Stomach (tissue), 4 donors: ENCODE measurements at regions not wholly inside any gene's neighbourhood (a gene's known extent, or its start where the extent isn't known, plus 50 kb on each side); places are given as distances from the start of the nearest gene placed in this dataset.

Experiments
- POLR2A ChIP-seq, 4 donors: fragments of 450-650 bp; IDR thresholded peaks; one replicate each; pipeline ENCODE4 v1.6.1; 2016; ENCODE audit warnings: antibody characterized with exemption in 4 of 4, control low read depth in 2 of 4, mild to moderate bottlenecking in 1 of 4, moderate library complexity in 1 of 4
- POLR2AphosphoS5 ChIP-seq, 3 donors: sonication (generic); formaldehyde crosslinking; IDR thresholded peaks; one replicate each; pipeline ENCODE4 v1.6.1; 2016; ENCODE audit warnings: antibody characterized with exemption in 3 of 3
- TF ChIP-seq, protein P1 (sequence below), 7 experiments: fragments of 450-650 bp in 4 of 7; fragments of 200-600 bp in 3 of 7; sonication (generic) in 3 of 7; IDR thresholded peaks; one replicate each; pipeline ENCODE4 v1.5.1; 2016 to 2019; ENCODE audit warnings: antibody characterized with exemption in 7 of 7, control low read depth in 2 of 7, mild to moderate bottlenecking in 1 of 7

DNA sequence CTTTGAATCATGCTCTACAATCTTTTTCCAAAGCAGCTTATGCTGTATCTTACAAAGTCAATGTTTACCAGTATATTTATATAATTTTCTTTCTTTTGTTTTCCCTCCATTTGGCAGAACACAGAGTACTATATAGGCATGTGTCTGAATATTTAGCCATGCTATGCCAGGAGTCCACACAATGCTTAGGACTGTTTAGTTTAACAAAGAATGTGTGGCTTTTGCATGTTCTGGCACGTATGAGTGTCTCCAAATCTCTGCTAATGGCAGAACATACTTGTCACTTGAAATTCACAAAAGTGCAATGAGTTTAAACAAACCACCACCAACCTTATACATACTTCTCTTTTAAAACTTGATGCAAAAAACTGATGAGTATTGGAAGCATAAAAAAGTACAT lies 268.0 kb downstream of the NR4A2 start:
- TF ChIP-seq, protein P1, sequence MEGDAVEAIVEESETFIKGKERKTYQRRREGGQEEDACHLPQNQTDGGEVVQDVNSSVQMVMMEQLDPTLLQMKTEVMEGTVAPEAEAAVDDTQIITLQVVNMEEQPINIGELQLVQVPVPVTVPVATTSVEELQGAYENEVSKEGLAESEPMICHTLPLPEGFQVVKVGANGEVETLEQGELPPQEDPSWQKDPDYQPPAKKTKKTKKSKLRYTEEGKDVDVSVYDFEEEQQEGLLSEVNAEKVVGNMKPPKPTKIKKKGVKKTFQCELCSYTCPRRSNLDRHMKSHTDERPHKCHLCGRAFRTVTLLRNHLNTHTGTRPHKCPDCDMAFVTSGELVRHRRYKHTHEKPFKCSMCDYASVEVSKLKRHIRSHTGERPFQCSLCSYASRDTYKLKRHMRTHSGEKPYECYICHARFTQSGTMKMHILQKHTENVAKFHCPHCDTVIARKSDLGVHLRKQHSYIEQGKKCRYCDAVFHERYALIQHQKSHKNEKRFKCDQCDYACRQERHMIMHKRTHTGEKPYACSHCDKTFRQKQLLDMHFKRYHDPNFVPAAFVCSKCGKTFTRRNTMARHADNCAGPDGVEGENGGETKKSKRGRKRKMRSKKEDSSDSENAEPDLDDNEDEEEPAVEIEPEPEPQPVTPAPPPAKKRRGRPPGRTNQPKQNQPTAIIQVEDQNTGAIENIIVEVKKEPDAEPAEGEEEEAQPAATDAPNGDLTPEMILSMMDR (IDR thresholded peaks at IDR 0.05): no peak
- TF ChIP-seq POLR2A (IDR thresholded peaks at IDR 0.05) (no peak), POLR2AphosphoS5 (IDR thresholded peaks at IDR 0.05) (no peak)
